GM18498 (cell line): ENCODE measurements at regions not wholly inside any gene's neighbourhood (a gene's known extent, or its start where the extent isn't known, plus 50 kb on each side); places are given as distances from the start of the nearest gene placed in this dataset.

Experiments
- ATAC-seq: cut with Tn5 transposase; IDR thresholded peaks from one replicate; pipeline ENCODE4 v1.9.1; 2021; ENCODE audit warnings: mild to moderate bottlenecking, moderate library complexity; ENCODE audit not compliant: unreplicated experiment

DNA sequence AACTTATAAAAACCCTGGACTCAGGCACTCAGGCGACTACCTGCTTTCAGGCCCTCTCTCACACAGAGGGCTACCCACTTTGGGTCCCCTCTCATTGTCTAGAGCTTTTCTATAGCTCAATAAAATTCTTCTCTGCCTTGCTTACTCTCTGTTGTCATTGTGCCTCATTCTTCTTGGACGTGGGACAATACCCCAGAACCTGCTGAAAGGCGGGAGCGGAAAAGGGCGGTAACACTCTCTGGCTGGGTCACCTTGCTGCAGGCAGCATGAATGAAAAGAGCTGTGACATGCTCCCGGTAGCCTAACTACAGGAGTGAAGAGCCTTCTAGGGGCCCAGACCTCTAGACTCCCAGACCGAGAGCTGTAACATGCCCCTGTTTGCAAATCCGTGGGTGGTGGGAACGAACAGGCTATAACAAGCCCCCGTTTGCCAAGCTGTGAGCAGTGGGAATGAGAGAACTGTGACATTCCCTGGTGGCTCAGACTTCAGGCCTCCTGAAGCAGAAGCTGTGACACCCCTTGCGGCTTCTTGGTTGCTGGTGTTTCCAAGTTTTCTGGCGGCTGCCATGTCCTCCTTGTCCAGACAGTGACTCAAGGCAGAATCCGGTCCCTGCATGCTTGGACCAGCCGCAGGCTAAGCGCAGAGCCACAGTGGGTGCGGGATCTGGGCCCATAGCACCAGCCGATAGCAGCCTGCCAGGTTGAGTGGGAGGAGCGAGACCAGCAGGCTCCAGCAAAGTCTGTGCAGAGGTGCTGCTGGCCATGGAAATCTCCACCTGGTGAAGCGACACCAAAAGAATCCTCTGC, 684.6 kb downstream of the ARAP2 start:
- ATAC-seq, result no peak

- ATAC-seq, result no peak
Measured at GRCh38 chr4:35562861-35563260, 681.5 kb downstream of the ARAP2 start.

GRCh38 chr4:35565640-35566039, 678.7 kb downstream of the ARAP2 start:
- ATAC-seq, result no peak

GRCh38 chr4:35591035-35591434, 653.3 kb downstream of the ARAP2 start:
- no peak for ATAC-seq

GRCh38 chr4:35604252-35604651, 640.1 kb downstream of the ARAP2 start:
- ATAC-seq, result no peak

DNA sequence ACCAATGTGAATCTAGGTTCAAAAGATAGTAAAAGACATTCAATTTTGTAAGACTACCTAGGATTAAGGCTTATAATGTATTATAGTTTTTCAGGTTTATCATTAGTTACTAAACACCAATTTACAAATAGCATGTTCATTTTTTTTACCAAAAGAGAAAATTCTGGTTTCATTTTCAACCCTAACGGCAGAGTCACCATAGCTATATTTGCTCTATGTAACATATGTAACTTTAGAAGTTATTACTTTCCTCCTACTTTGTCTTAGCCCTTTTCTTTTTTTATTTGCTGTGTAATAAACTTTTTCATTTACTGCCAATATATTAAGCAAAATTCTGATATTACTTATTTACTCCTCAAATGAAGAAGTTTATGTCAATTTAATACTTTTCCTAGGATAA, 639.6 kb downstream of the ARAP2 start:
- no peak for ATAC-seq

- ATAC-seq, result no peak
Measured at GRCh38 chr4:35608205-35608604, 636.1 kb downstream of the ARAP2 start.

- ATAC-seq, result no peak
Measured at GRCh38 chr4:35614120-35614519, 630.2 kb downstream of the ARAP2 start.

DNA sequence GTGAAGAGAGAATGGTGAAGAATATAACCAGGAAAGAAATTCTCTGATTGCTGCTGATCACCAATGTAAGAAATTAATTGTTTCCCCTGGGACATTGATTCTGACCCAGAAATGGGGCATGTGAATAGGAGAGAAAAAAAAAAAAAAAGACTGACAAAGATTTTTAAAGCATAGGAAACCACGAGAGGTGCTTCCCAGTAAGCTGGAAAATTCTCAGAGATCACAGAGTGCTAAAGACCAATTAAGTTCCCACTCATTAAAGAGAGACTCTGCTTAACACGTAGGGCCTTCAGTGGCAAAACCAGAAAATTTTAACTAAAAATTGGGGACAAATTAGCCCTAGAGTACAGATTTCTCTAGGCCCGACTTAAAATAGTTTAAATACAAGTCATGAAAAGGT, 604.4 kb downstream of the ARAP2 start:
- ATAC-seq, result no peak

GRCh38 chr4:35643661-35644060, 600.7 kb downstream of the ARAP2 start:
- no peak for ATAC-seq

DNA sequence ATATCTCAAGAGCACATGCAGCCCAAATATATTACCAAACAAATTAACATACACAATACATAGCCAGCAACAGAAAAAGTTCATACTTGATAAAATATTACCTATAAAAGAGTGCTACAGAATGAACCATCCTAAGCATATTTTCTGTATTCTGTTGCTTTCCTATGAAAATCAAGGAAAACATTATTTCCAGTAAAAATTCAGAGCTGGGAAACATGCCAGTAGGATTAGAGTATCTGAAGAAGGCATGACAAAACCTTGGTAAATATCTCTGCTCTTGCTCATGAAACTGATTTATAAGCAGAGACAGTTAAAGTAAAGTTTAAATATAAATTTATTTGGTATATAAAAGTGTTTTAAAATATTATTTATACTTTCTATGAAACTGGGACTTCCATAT, 599.7 kb downstream of the ARAP2 start:
- ATAC-seq, result no peak

DNA sequence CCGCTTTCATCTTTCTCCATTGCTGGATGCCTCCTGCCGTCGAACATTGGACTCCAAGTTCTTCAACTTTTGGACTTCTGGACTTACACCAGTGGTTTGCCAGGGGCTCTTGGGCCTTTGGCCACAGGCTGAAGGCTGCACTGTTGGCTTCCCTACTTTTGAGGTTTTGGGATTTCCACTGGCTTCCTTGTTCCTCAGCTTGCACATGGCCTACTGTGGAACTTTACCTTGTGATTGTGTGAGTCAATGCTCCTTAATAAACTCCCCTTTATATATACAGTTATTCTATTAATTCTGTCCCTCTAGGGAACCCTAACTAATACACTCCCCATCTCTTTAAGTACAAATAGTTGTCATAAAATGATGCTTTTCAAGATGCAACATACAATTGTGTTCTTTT, 595.3 kb downstream of the ARAP2 start:
- no peak for ATAC-seq

GRCh38 chr4:35649778-35650177, 594.5 kb downstream of the ARAP2 start:
- no peak for ATAC-seq

GRCh38 chr4:35652197-35652596, 592.1 kb downstream of the ARAP2 start:
- ATAC-seq, result no peak

- ATAC-seq, result no peak
Measured at GRCh38 chr4:35653451-35653850, 590.9 kb downstream of the ARAP2 start.

DNA sequence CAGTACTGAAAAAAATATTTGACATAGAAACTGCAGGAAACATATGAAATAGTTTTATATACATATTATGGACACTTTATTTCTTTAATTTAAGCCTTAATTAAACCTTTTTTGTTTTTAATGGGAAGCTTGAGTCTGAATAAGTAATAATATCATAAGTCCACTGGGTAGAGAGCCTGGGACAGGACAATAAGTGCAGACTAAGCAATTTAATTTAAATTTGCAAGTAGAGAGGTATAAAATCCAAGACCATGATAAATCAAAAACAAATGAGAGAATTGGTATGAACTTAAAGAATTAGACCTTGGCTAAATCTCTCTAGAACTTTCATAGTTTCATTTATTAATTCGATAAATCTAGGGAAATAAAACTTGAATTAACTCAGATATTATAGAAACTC, 571.2 kb downstream of the ARAP2 start:
- no peak for ATAC-seq

DNA sequence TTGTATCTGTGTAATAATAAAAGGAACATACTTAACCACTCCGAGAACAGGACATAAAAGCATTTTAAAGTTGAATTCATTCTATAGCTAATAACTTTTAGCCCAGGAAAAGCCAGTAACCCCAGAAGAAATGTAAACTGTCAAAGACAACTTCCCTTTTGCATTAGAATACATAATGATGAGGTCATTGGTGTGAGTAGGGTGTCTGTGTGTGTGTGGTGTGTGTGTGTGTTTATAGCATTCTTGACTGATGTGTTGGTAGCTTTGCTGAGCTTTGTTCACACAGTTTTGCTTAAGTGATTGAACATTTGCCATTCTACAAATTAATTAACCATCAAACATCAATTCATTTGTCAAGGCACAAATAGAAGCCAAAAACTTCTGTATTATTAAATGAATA, 559.6 kb downstream of the ARAP2 start:
- no peak for ATAC-seq

DNA sequence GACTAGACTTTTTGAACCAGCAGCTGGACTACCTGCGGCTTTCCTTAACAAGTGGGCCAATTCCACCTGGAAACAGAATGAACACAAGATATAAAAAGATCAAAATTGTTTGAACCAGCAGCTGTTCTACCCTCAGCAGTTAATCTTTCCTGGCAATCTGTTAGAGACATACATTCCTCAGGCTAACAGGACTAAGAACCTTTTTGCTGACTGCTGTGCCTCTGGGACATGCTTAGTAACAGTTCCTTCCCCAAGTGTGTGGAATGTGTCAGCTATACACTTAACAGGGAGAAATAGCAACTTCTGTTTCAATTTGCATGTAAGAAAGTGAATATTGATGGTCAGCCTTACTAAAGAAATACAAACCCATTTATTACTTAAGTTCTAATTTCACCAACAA, 554.4 kb downstream of the ARAP2 start:
- no peak for ATAC-seq

DNA sequence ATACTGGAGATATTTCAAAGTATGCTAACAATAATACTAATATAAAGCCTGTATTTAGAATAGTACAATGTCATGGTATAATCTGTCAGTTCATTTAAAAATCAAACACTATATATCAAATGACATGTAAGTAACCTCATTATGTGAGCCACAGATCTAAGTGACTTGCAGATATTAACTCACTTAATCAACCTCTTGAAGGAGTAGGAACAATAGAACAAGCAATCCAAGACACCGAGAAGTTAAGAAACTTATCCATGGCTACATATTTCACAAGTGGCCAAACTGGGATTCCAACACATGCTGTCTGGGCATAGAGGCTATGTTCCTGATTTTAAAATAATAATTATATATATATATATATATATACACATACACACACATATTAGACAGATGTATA, 554.0 kb downstream of the ARAP2 start:
- no peak for ATAC-seq

GRCh38 chr4:35695003-35695402, 549.3 kb downstream of the ARAP2 start:
- ATAC-seq, result no peak

DNA sequence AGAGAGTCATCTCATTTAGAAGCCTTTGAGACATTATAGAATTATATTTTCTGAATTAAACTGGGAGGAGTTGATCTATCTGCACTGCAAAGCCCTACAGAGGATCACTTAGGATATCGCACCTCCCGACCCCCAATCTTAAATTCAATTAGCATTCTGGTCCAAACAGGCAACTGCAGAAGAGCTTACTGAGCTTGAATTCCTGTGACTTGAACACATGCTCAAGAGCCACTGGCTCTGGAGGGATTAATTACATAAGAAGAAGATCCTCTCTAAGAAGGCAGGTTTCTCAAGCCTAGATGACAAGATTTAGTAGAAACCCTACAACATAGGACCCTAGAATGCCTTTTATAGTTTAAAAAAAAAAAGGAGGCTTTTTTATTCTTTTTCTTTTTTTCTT, 548.9 kb downstream of the ARAP2 start:
- no peak for ATAC-seq

GRCh38 chr4:35697210-35697736, 547.0 kb downstream of the ARAP2 start:
- ATAC-seq, result peak; percentile 80

- ATAC-seq, result no peak
Measured at GRCh38 chr4:35700663-35701062, 543.7 kb downstream of the ARAP2 start.
